ENCODE measurements at regions not wholly inside any gene's neighbourhood (a gene's known extent, or its start where the extent isn't known, plus 50 kb on each side); places are given as distances from the start of the nearest gene placed in this dataset.

DNA sequence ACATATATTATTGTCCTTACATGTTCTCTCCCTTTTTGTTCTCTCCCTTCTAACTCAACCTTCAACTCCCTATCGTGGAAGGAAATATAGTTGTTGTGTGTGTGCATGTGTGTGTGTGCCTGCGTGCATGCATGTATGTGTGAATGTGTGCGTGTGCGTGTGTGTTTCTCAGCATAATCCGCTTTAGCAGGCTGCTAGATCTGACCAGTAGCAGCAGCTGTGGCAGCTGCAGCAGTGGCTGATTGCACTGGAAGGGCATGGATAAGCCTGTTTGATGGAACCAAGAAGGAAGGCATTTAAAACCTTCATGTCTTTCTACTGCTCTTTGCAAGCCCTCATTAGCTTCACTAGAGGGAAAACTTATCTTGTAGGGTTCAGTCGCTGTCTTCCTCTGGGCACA, 65.6 kb upstream of the IRF2BP2 start:
- Histone ChIP-seq H3K27ac (ENCODE audit: control insufficient read depth, insufficient read depth, low read length) (no peak overlapping the region), H3K4me2 (ENCODE audit: control insufficient read depth, extremely low read depth, insufficient read depth, low read depth, low read length) (peak overlapping the region; percentile 73), H3K9ac (ENCODE audit: control insufficient read depth, extremely low read depth, insufficient read depth, low read length) (no peak overlapping the region), H2AFZ (ENCODE audit: control insufficient read depth, low read length) (peak overlapping the region; percentile 70), H3K4me3 (ENCODE audit: control insufficient read depth in 2 of 3, extremely low read depth in 1 of 3, insufficient read depth in 2 of 3, low read depth in 1 of 3, low read length in 3 of 3) (peak overlapping the region in 1 of 3 experiments; percentile 54), H3K9me1 (ENCODE audit: control insufficient read depth, extremely low read depth, insufficient read depth, low read length) (no peaks in the 10 kb centered on the region), H4K20me1 (ENCODE audit: control insufficient read depth, extremely low read depth, insufficient read depth, low read length) (no peaks in the 10 kb centered on the region), H3K27me3 (ENCODE audit: control insufficient read depth, extremely low read depth, insufficient read depth, low read length) (no peaks in the 10 kb centered on the region), H3K4me1 (ENCODE audit: control insufficient read depth, extremely low read depth, insufficient read depth, low read length) (peaks cover 7% of the 10 kb centered on the region), H3K9me3 (ENCODE audit: control insufficient read depth, low read depth, low read length) (no peaks in the 10 kb centered on the region), H3K79me2 (ENCODE audit: control insufficient read depth, insufficient read depth, low read length) (no peaks in the 10 kb centered on the region), H3K36me3 (ENCODE audit: control insufficient read depth in 2 of 2, extremely low read depth in 1 of 2, insufficient read depth in 2 of 2, low read length in 2 of 2) (no peaks in the 10 kb centered on the region)
- DNase-seq (ENCODE audit: low read depth, low spot score), result no peak
- no peak for TF ChIP-seq EZH2 (IDR thresholded peaks at IDR 0.05; ENCODE audit: low read length)
- TF ChIP-seq, protein P1, sequence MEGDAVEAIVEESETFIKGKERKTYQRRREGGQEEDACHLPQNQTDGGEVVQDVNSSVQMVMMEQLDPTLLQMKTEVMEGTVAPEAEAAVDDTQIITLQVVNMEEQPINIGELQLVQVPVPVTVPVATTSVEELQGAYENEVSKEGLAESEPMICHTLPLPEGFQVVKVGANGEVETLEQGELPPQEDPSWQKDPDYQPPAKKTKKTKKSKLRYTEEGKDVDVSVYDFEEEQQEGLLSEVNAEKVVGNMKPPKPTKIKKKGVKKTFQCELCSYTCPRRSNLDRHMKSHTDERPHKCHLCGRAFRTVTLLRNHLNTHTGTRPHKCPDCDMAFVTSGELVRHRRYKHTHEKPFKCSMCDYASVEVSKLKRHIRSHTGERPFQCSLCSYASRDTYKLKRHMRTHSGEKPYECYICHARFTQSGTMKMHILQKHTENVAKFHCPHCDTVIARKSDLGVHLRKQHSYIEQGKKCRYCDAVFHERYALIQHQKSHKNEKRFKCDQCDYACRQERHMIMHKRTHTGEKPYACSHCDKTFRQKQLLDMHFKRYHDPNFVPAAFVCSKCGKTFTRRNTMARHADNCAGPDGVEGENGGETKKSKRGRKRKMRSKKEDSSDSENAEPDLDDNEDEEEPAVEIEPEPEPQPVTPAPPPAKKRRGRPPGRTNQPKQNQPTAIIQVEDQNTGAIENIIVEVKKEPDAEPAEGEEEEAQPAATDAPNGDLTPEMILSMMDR (optimal IDR thresholded peaks at IDR 0.05 in 1 of 3, IDR thresholded peaks at IDR 0.05 in 1 of 3, conservative IDR thresholded peaks at IDR 0.05 in 1 of 3; ENCODE audit: extremely low read depth in 1 of 3, insufficient read depth in 2 of 3, low read length in 3 of 3), result no peak
- dilution Hi-C loops (cut with MboI; ENCODE audit: extremely low pct_ligation_motif_present, low sequenced_read_pairs), result no loop called here
- FAIRE-seq, result no peak

DNA sequence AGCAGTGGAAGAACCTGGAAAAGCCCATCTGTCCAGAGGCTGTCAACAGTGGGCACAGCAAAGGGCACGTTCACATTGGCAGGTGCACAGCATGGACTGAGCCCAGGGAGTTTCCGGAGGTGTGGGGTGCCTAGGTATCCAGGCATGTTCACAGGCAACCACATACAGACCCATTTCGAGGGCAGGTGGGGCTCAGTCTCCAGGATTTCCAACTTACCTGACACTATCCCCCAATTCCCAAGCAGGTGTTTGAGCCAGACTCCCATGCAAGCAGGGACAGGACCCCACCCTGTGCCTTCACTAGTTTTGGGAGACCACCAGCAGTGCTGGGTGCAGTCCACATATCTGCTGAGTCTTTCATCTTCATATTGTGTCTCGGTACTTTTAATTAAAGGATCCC, 65.0 kb upstream of the IRF2BP2 start:
- dilution Hi-C loops (cut with MboI; ENCODE audit: extremely low pct_ligation_motif_present, low sequenced_read_pairs), result no loop called here
- Histone ChIP-seq H3K27ac (ENCODE audit: control insufficient read depth, insufficient read depth, low read length) (no peak overlapping the region), H4K20me1 (ENCODE audit: control insufficient read depth, extremely low read depth, insufficient read depth, low read length) (no peaks in the 10 kb centered on the region), H3K9me3 (ENCODE audit: control insufficient read depth, low read depth, low read length) (no peaks in the 10 kb centered on the region), H3K9ac (ENCODE audit: control insufficient read depth, extremely low read depth, insufficient read depth, low read length) (no peak overlapping the region), H3K36me3 (ENCODE audit: control insufficient read depth in 2 of 2, extremely low read depth in 1 of 2, insufficient read depth in 2 of 2, low read length in 2 of 2) (no peaks in the 10 kb centered on the region), H3K27me3 (ENCODE audit: control insufficient read depth, extremely low read depth, insufficient read depth, low read length) (no peaks in the 10 kb centered on the region), H3K4me1 (ENCODE audit: control insufficient read depth, extremely low read depth, insufficient read depth, low read length) (peaks cover 7% of the 10 kb centered on the region), H3K4me3 (ENCODE audit: control insufficient read depth in 2 of 3, extremely low read depth in 1 of 3, insufficient read depth in 2 of 3, low read depth in 1 of 3, low read length in 3 of 3) (no peak overlapping the region), H3K9me1 (ENCODE audit: control insufficient read depth, extremely low read depth, insufficient read depth, low read length) (no peaks in the 10 kb centered on the region), H3K79me2 (ENCODE audit: control insufficient read depth, insufficient read depth, low read length) (no peaks in the 10 kb centered on the region), H2AFZ (ENCODE audit: control insufficient read depth, low read length) (no peak overlapping the region), H3K4me2 (ENCODE audit: control insufficient read depth, extremely low read depth, insufficient read depth, low read depth, low read length) (no peak overlapping the region)
- TF ChIP-seq, protein P1 (optimal IDR thresholded peaks at IDR 0.05 in 1 of 3, IDR thresholded peaks at IDR 0.05 in 1 of 3, conservative IDR thresholded peaks at IDR 0.05 in 1 of 3; ENCODE audit: extremely low read depth in 1 of 3, insufficient read depth in 2 of 3, low read length in 3 of 3), result no peak
- TF ChIP-seq EZH2 (IDR thresholded peaks at IDR 0.05; ENCODE audit: low read length), result no peak
- DNase-seq (ENCODE audit: low read depth, low spot score), result no peak
- no peak for FAIRE-seq
